GM12873 (cell line): ENCODE measurements at regions not wholly inside any gene's neighbourhood (a gene's known extent, or its start where the extent isn't known, plus 50 kb on each side); places are given as distances from the start of the nearest gene placed in this dataset.

Source experiments
- CTCF ChIP-seq: IDR thresholded peaks from 2 replicates; pipeline ENCODE4 v1.5.1; 2012; ENCODE audit warnings: low read depth, mild to moderate bottlenecking, moderate library complexity, low read length, control low read depth; ENCODE audit not compliant: insufficient read depth; ENCODE audit errors: missing control alignments

- no peak for TF ChIP-seq CTCF
Measured at GRCh38 chr2:468648-469336, 180.9 kb upstream of the ALKAL2 start.

- no peak for TF ChIP-seq CTCF
Measured at GRCh38 chr2:467892-468647, 180.2 kb upstream of the ALKAL2 start.

GRCh38 chr2:467543-467891 lies 179.6 kb upstream of the ALKAL2 start:
- TF ChIP-seq CTCF = no peak

- no peak for TF ChIP-seq CTCF
Measured at GRCh38 chr2:467101-467500, 179.2 kb upstream of the ALKAL2 start.

GRCh38 chr2:464562-465309 lies 176.8 kb upstream of the ALKAL2 start:
- TF ChIP-seq CTCF = no peak

GRCh38 chr2:460861-461260 lies 173.0 kb upstream of the ALKAL2 start:
- TF ChIP-seq CTCF = no peak

- TF ChIP-seq CTCF = no peak
Measured at GRCh38 chr2:459931-460330, 172.0 kb upstream of the ALKAL2 start.
